ENCODE measurements at regions not wholly inside any gene's neighbourhood (a gene's known extent, or its start where the extent isn't known, plus 50 kb on each side); places are given as distances from the start of the nearest gene placed in this dataset.

DNA sequence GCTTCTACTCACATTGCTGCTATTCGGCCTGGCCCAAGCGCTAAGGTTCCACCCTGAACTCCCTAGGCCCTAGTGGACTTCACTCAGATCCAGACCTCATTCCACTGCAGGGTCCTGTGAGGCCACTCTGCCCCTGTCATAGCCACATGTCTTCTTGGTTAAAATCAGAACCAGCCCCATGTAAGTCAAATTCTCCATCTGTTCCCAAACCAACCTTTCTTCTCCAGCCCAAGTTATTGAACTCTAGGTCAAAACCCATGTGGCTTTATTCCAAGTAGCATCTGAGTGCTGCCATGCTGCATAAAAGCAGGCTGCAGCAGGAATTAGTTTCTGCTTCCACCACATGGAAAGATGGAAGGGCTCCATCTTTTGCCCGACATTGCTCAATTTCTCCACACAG, 281.2 kb downstream of the SNX13 start:
- ATAC-seq: no peak

DNA sequence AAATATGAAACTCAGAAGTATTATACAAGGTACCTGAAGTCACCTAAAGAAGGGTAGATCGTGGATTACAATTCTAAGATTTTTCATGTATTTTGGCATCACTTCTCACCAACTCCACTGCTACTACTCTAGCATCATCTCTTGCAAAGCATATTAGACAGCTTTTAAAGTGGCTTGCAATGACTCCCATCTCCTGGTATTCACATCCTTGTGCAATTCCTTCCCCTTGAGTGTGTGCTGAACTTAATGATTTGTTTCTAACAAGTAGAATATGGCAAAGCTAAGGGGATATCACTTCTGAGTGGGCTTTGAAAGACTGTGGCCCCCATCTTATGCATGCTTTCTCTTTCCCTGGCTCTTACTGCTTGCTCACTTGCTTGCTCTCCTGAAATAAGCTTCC, 280.2 kb downstream of the SNX13 start:
- ATAC-seq: no peak

DNA sequence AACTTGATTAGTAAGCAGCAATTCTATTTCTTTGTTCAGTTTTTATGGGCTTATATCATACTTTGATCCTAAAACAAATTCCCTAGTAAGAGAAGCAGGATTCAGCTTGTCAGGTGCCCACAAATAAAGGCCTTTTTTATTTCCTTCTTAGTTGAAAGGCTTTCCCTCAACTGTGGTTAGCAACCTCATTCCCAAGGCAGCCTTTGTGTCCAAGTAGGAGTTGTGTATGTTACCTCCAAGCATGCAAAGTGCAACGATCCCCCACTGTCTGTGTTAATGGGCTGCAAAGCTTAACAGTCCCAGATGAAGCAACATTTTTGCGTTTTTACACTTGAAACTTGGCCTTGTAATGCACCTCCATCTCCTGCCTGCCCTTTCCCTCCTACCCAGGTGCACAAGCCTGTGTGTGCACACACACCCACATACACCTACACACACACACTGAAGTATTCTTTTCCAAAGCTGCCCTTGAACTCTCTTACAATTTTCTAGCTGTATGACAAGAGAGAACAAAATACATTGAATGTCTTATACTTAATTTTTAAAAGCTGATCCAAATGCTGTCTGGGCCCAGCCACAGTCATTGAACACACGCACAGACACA, 278.2 kb downstream of the SNX13 start:
- peak; percentile 76 for ATAC-seq

DNA sequence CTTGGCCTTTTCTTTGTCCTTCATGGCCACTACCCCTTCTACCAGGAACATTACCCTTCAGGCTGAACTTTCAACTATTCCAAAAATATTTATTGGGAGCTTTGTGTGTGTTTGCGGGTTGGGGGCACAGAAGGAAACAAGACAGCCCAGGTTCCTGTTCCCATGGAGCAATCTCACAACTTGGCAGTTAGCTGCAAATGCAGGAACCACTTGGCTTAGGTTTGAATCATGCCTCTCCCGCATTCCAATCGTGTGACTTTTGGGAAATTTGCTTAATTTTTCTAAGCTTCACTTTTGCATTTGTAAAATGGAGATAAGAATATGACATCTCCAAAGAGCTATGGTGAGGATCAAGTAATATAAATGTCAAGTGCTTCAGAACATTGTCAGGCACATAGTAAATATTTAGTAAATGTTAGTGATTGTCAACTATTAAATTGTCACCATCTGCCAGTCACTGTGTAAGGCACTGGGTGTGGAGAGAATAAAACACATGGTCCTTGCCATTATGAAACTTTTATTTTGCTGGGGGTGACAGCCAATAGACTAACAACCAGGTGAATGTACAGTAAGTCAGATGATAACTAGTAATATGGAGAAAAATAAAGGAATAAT, 277.1 kb downstream of the SNX13 start:
- peak; percentile 37 for ATAC-seq

DNA sequence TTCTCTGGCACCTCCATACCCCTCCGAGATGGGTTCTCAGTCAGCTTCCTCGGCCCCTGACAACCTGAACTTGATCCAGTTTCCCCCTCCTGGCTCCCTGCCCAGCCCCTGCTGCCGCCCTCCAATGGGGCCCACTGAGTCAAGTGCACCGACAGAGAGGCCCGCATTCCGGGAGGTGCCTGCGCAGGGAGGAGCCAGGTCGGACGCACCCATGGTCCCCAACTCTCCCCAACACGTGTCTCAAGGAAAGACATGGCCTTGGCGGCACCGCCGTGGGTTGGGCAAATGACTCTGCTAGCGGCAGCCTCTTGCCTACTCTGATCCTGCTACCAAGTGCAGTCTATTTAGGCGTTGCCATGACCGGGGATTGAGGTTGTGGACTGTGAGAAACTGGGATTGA, 275.3 kb downstream of the SNX13 start:
- no peak for ATAC-seq

DNA sequence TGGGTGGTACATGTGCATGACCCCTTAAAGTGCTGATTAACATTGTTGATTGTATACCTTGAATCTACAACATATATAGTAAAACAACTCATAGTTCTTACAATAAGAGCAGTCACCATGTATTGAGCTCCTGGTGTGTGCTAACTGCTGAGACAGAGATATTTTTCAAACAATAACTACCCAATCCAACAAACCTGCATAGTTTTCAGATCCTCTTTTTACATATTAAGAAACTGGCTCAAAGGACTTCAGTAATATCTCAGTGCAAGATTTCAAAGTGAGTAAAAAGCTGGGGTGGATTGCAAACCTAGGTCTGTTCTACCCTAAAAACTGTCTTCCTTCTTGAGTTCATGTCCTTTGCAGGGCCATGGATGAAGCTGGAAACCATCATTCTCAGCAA, 272.2 kb downstream of the SNX13 start:
- no peak for ATAC-seq

DNA sequence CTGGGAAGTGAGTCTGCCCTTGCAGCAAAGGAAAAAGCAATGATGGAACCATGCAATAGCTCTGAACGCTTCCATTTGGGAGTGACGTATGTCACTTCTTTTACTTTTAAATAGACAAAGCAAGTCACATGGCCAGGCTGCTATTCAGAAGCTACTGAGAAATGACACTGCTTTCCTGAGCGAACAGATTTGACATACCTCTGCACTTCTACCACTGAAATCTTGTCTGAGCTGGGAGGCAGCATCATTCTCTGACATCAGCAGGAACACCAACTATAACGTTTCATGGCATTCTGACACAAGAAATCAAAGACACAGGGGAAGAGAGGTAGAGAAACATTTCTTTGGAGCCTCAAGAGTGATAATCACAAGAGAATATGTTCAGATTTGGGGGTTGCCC, 271.1 kb downstream of the SNX13 start:
- no peak for ATAC-seq

DNA sequence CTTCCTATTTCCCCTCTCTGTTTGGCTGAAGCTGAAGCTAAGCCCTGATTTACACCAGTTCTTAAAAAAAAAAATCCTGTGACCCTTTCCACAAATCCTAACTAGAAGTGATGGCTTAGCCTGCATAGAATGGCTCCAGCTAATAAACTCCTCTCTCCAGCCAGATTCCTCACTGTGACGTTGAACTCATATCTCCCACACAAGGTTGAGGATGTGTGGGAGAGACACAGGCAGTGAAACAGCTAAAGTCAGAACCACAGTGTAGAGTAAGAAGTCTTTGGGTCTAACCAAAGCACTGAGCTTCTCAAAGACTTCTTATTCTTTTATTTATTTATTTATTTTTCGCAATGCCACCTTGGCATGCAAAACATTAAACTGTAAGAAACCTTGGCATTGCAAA, 268.3 kb downstream of the SNX13 start:
- no peak for ATAC-seq

DNA sequence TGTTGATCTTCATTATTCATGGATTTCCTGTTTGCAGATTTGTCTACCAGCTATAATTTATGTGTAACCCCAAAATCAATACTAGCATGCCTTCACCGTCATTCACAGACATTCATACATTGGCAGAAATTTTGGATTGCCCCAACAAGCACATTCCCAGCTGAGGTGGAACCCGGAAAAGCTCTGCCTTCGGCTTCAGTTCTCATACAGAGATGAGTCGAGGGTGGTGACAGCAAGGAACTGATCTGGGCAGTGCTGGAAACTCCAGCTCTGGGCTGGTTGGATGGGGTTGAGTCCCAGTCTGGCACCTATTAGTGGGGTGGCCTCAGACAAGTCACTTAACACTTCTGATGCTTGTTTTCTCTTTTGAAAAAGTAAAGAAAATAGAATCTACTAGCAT, 267.5 kb downstream of the SNX13 start:
- ATAC-seq: peak; percentile 77

DNA sequence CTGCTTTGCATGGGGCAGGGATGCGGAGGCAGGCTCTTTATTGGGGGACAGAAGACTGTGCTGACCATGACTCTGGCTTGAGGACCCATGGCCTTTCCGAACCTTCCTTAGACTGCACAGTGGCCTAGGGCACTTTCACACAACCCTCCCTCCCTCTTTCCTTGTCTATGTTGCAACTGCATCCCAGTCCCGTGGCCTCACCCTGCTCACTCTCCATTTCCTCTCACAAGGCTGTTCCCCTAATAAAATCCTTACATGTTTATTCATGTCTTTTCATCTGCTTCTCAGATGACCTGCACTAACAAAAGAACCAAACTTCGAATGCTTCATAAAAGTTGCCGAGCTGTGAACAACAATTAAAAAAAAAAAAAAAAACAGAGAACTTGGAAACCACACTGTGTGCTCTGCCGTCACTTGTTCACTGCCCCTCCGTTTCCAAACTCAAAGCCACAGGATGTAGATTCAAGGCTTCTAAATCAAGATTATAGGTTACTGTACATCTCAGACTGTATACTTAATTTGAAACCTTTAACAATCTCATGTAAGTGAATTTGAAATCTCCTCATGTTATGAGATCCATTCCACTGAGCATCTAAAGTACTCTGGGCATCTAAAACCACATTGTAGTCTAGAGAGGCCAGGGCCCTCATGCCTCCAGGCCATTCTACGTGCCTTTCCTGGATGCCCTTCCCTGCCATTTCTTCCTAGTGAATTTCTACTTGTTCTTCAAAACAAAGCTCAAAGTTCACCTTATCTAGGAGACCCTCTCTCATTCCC, 265.9 kb downstream of the SNX13 start:
- ATAC-seq: peak; percentile 81

DNA sequence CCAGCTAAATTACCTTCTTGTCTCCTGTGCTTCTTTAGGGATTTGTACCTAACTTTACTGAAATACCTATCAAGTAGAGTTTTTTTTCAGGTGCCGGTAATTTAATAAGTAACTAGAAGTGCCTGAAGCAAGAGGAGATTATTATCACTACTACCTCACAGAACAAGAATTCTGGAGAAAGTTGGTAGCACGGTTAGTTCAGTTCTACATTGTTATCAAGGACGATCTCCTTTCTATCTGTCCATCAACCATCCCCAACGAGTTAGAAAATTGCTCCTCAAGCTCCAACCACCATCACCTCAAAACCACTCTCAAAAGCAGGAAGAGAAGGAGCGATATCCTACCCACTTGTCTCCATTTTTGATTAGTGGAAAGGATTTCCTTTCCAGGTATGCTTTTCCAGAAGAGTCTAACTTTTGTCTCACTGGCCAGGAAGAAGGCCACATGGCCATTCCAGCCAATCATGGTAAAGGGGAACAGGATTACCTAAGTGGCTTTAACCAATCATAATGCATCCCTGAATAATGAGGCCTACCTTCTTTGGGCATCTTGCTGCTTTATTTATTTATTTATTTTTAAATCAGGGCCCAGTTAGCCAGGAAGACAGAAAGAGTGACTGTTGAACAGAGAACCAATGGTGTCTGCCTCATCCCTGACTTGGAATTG, 265.2 kb downstream of the SNX13 start:
- ATAC-seq: no peak

DNA sequence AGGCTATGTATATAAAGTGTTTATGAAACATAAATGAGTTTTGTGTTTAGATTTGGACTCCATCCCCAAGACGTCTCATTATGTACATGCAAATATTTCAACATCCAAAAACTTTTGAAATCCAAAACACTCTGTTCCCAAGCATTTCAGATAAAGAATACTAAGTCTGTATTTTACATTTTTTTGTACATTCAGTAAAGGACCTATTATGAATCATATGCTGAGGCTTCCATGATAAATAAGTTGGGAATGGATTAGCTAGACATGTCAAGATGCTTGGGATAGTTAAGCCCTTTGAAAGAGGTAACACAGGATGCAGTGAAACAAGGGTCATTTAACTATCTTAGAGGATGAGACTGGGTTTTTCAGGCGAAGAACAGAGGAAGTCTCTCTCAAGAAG, 262.9 kb downstream of the SNX13 start:
- no peak for ATAC-seq

DNA sequence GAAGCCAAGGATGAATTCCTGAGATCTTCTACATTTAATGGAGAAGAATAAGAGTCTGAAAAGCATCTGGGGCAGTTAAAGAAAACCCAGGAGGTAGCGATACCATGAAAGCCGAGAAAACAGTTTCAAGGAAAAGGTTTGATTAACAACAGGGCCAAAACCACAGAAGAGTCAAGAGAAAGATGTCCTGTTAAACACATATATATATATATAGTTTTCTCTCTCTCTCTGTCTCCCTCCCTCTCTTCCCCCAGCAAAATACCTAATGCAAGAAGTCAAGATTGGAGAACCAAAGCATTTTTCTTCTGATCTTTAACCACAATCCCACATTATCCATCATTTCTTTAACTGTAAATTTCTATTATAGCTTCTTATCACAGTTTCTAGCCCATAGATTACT, 261.4 kb downstream of the SNX13 start:
- ATAC-seq: no peak

DNA sequence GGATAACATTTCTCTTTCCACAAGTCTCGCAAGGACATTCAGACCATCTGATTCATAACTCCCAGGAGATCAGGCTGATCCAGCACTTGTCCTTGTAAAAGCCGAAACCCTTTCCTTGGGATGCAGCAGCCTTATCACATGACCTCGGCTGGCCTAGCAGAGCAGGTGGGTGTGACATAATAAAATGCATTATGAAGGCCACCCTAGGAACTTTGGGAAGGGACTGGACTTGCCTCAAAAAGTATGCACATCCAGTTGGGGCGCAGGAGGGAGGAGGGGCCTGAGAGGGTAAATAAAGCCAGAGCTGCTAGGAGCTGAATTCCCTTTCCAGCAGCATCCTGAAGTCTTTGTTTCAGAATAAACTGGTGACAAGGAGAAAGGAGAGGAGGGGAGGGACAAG, 260.8 kb downstream of the SNX13 start:
- ATAC-seq: no peak

DNA sequence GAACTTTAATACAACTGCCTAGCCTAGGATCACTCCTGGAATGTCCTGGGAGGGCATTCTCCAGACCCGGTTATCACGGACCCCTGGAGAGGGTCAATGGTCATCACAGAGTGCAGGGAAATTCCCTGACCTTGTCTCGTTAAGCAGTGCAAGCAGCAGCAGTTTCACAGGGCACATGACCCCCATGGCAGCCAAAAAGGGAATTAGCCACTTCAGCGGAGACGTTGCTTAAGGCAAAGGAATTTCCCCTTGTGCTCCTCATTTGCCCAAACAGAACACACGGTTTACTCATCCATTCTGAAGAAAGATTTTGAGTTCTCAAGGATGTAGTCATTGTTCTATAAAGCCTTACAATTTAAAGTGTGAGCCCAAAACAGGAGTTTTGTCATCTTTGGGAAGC, 260.3 kb downstream of the SNX13 start:
- peak; percentile 81 for ATAC-seq

DNA sequence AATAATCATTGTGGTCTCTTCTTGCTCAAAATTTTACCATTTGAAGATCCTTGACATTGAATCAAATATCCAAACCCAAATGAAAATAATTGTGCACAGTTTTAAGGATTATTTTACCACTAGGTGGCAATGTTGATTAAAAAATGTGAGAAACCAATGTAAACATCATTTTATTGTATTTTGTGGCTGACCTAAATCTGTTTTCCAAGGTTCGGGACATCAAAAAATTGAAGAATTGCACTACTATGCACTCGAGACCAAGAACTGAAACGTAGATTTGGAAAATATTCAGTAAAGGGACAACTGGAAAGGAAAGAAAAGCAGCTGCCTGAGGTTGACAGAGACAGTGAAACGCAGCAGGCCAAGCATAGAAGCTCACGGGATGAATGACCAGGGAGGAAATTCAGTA, 259.3 kb downstream of the SNX13 start:
- no peak for ATAC-seq

DNA sequence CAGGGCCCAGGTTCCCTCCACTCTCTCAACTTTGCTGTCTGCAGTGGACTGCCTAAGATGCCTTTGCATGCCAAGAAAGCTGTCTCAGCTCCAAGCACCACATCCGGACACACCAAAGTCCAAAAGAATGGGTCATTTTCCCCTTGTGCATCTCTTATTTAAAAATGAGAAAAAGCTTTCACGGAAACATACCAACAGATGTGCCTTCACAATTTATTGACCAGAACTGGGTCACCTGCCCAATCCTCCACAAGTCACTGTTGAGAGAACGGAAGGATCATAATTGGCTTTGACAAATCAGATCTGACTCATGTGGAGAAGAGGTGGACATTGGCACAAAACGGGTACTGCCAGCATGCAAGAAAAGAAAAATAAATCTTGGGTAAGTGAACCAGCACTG, 258.3 kb downstream of the SNX13 start:
- no peak for ATAC-seq

DNA sequence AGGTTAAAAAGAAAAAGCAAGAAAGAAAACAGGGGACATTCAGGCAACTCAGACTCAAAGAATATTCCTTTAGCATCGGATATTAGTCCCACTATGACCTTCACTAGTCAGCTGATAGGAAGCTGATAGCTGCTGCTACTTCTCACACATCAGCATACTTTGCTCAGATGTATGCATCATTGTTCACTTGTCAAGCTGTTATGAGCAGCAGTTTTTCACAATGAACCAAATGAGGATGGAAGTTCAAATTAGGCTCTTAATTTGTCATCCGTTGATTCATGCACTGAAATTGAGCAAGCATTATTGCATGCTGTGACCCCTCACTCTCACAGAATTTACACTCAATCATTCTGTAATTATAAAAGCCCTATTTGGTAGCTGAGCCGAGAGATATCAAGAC, 257.7 kb downstream of the SNX13 start:
- ATAC-seq: no peak

DNA sequence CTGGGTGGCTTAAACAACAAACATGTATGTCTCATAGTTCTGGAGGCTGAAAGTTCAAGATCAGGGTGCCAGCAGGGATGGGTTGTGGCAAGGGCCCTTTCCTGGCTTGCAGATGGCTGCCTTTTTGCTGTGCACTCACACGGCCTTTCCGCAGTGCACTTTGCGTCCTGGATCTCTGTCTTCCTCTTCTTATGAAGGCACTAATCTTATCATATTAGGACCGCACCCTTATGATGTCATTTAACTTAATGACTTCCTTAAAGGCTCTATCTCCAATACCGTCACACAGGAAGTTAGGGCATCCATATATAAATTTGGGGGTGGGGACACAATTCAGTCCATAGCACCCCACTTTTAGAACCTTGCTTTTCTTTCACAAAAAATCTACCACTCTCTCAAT, 255.2 kb downstream of the SNX13 start:
- no peak for ATAC-seq

DNA sequence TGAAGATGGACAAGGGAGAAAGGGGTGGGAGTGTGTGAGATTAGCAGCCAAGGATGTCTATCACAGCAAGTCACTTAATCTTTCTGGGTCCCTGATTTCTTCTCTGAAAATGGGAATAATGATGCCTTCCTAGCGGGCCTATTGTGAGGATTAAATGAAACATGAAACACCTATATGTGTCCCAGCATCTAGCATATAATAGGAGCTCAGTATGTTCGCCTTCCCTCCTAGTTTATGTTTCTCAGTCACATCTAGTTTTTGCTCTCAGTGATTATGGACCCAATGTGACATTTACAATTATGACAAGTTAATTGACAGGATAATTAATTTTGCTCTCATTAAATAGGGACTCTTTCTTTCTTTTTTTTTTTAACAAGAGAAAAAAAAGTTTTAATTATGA, 252.9 kb downstream of the SNX13 start:
- no peak for ATAC-seq

DNA sequence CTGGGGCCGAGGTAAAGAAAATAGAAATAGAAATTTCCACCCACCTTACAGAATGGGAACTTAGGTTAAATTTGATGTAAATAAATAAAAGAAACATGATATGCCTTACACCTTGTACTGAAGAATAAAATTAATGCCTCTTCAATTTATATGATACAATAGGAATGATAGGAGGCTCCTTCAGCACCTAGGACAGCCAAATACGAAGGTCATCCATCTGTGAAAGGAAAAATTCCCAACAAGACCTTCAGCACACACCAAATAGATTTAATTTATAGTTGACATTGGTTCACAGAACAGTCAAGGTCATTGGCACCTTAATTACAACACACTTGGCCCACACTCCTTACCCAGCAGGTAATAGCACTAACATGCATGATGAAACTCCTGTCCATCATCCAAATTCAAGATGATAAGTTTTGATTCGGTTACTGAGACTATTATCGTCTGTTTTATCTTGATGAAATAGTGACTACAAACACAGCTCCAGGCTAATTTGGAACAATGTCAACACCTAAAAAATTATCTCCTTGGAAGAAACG, 250.9 kb downstream of the SNX13 start:
- no peak for ATAC-seq

DNA sequence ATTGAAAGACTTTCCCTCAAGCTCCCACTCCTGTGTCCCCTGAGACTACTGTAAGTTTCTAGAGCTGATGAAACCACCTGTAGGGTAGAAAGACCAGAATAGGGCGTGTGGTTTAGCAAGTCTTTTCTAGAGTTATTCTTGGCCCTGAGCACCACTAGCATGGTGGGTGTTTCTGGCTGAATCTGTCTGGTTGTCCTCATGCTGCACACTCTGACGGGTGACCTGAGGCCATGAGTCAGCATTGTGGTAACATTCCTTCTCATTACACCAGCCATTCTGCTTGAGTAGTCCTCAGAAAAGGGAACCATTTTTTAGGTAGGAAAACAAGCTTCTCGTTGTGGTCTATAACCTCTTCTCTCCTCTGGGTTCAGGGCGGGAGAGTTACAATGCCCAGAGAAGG, 250.3 kb downstream of the SNX13 start:
- peak; percentile 74 for ATAC-seq

DNA sequence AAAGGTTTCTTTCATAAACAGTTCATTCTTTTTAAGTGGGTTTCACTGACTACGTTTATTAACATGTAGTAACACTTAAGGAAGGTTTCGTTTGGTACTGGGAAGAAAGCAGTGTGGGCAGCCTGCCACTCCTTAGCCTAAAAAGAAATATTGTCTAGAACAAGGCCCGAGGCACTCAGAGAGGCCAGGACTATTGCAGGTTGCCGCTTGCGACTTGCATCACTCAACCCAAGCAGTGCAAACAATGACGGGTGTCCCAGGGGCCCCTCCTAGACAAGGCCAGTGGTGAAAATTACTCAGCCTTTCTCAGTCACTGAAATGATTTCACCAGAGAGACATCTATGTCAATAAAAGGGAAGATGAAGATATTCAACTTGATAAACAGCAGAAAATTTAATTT, 243.9 kb downstream of the SNX13 start:
- ATAC-seq: peak; percentile 99

Measured in esophagus mucosa (tissue), 1 donor.